ENCODE measurements at regions not wholly inside any gene's neighbourhood (a gene's known extent, or its start where the extent isn't known, plus 50 kb on each side); places are given as distances from the start of the nearest gene placed in this dataset.
"Not testable (repeated sequence)": the region's sequence is repeated elsewhere in the genome, so short reads cannot be mapped to it uniquely, and the experiment has no call there.

- DNase-seq, result no peak
These were observed 137.2 kb downstream of the SLC24A2 start for GRCh38 chr9:19651681-19652080.

- no peak for DNase-seq
These were observed 138.5 kb downstream of the SLC24A2 start for GRCh38 chr9:19650312-19650711.

GRCh38 chr9:19649336-19650041 lies 139.3 kb downstream of the SLC24A2 start:
- DNase-seq, result no peak

- DNase-seq, result no peak
These were observed 140.2 kb downstream of the SLC24A2 start for GRCh38 chr9:19648672-19649071.

GRCh38 chr9:19643875-19644274 lies 145.0 kb downstream of the SLC24A2 start:
- no peak for DNase-seq

- DNase-seq, result peak; percentile 36 to 76
These were observed 146.6 kb downstream of the SLC24A2 start for GRCh38 chr9:19642256-19642655.

- no peak for DNase-seq
These were observed 147.8 kb downstream of the SLC24A2 start for GRCh38 chr9:19641046-19641445.

GRCh38 chr9:19640014-19640413 lies 148.8 kb downstream of the SLC24A2 start:
- no peak for DNase-seq

- no peak for DNase-seq
These were observed 151.8 kb downstream of the SLC24A2 start for GRCh38 chr9:19637084-19637483.

- no peak for DNase-seq
These were observed 154.0 kb downstream of the SLC24A2 start for GRCh38 chr9:19634881-19635280.

- no peak for DNase-seq
These were observed 157.7 kb downstream of the SLC24A2 start for GRCh38 chr9:19631181-19631580.

- DNase-seq, result no peak
These were observed 158.1 kb downstream of the SLC24A2 start for GRCh38 chr9:19630760-19631159.

GRCh38 chr9:19629488-19629887 lies 159.3 kb downstream of the SLC24A2 start:
- no peak for DNase-seq

- DNase-seq, result not testable (repeated sequence)
These were observed 163.4 kb downstream of the SLC24A2 start for GRCh38 chr9:19625426-19625825.

GRCh38 chr9:19624519-19624918 lies 164.3 kb downstream of the SLC24A2 start:
- DNase-seq, result peak in 1 of 2 experiments; percentile 28

- DNase-seq, result peak; percentile 29 to 64
These were observed 164.9 kb downstream of the SLC24A2 start for GRCh38 chr9:19623941-19624340.

GRCh38 chr9:19620326-19620725 lies 168.5 kb downstream of the SLC24A2 start:
- DNase-seq, result no peak

GRCh38 chr9:19619221-19619620 lies 169.6 kb downstream of the SLC24A2 start:
- DNase-seq, result no peak

- DNase-seq, result peak in 1 of 2 experiments; percentile 60
These were observed 170.0 kb downstream of the SLC24A2 start for GRCh38 chr9:19618816-19619215.

- DNase-seq, result no peak
These were observed 173.7 kb downstream of the SLC24A2 start for GRCh38 chr9:19615036-19615624.

GRCh38 chr9:19614294-19614693 lies 174.5 kb downstream of the SLC24A2 start:
- no peak for DNase-seq

- DNase-seq, result no peak
These were observed 188.3 kb downstream of the SLC24A2 start for GRCh38 chr9:19600538-19600937.

- DNase-seq, result no peak
These were observed 189.9 kb downstream of the ACER2 start for GRCh38 chr9:19598722-19599121.

- DNase-seq, result no peak
These were observed 188.4 kb downstream of the ACER2 start for GRCh38 chr9:19597176-19597575.

- DNase-seq, result no peak
These were observed 186.2 kb downstream of the ACER2 start for GRCh38 chr9:19595003-19595402.

All from NCI-H2081 (cell line).